ENCODE measurements at regions not wholly inside any gene's neighbourhood (a gene's known extent, or its start where the extent isn't known, plus 50 kb on each side); places are given as distances from the start of the nearest gene placed in this dataset.

- TF ChIP-seq CTCF (IDR thresholded peaks at IDR 0.05; ENCODE audit: unreplicated experiment), result no peak
- no peak overlapping the region for H3K4me3 Mint-ChIP-seq (ENCODE audit: unreplicated experiment)
- no peaks in the 10 kb centered on the region for H3K4me1 Mint-ChIP-seq (ENCODE audit: unreplicated experiment)
- H3K36me3 Mint-ChIP-seq (ENCODE audit: low read depth, unreplicated experiment), result no peaks in the 10 kb centered on the region
- H3K27ac Mint-ChIP-seq (ENCODE audit: unreplicated experiment), result no peak overlapping the region
- no peaks in the 10 kb centered on the region for H3K9me3 Mint-ChIP-seq (ENCODE audit: unreplicated experiment)
- no peaks in the 10 kb centered on the region for H3K27me3 Mint-ChIP-seq (ENCODE audit: unreplicated experiment)
- no peak for DNase-seq (ENCODE audit: low spot score)
Measured at GRCh38 chr7:35384761-35385700, 131.1 kb upstream of the TBX20 start.

GRCh38 chr7:35380739-35381224 is 126.9 kb upstream of the TBX20 start:
- Mint-ChIP-seq H3K9me3 (ENCODE audit: unreplicated experiment) (no peaks in the 10 kb centered on the region), H3K27ac (ENCODE audit: unreplicated experiment) (no peak overlapping the region), H3K4me3 (ENCODE audit: unreplicated experiment) (no peak overlapping the region), H3K4me1 (ENCODE audit: unreplicated experiment) (no peaks in the 10 kb centered on the region), H3K36me3 (ENCODE audit: low read depth, unreplicated experiment) (no peaks in the 10 kb centered on the region), H3K27me3 (ENCODE audit: unreplicated experiment) (no peaks in the 10 kb centered on the region)
- DNase-seq (ENCODE audit: low spot score), result no peak
- no peak for TF ChIP-seq CTCF (IDR thresholded peaks at IDR 0.05; ENCODE audit: unreplicated experiment)

- Mint-ChIP-seq H3K36me3 (ENCODE audit: low read depth, unreplicated experiment) (no peaks in the 10 kb centered on the region), H3K9me3 (ENCODE audit: unreplicated experiment) (no peaks in the 10 kb centered on the region), H3K27ac (ENCODE audit: unreplicated experiment) (no peak overlapping the region), H3K4me1 (ENCODE audit: unreplicated experiment) (no peaks in the 10 kb centered on the region), H3K27me3 (ENCODE audit: unreplicated experiment) (no peaks in the 10 kb centered on the region), H3K4me3 (ENCODE audit: unreplicated experiment) (no peak overlapping the region)
- no peak for TF ChIP-seq CTCF (IDR thresholded peaks at IDR 0.05; ENCODE audit: unreplicated experiment)
- no peak for DNase-seq (ENCODE audit: low spot score)
Measured at GRCh38 chr7:35379481-35379880, 125.6 kb upstream of the TBX20 start.

- Mint-ChIP-seq H3K4me1 (ENCODE audit: unreplicated experiment) (no peaks in the 10 kb centered on the region), H3K27me3 (ENCODE audit: unreplicated experiment) (no peaks in the 10 kb centered on the region), H3K27ac (ENCODE audit: unreplicated experiment) (no peak overlapping the region), H3K9me3 (ENCODE audit: unreplicated experiment) (no peaks in the 10 kb centered on the region), H3K36me3 (ENCODE audit: low read depth, unreplicated experiment) (no peaks in the 10 kb centered on the region), H3K4me3 (ENCODE audit: unreplicated experiment) (no peak overlapping the region)
- DNase-seq (ENCODE audit: low spot score), result no peak
- no peak for TF ChIP-seq CTCF (IDR thresholded peaks at IDR 0.05; ENCODE audit: unreplicated experiment)
Measured at GRCh38 chr7:35375516-35375915, 121.6 kb upstream of the TBX20 start.

- H3K27ac Mint-ChIP-seq (ENCODE audit: unreplicated experiment), result no peak overlapping the region
- H3K4me1 Mint-ChIP-seq (ENCODE audit: unreplicated experiment), result no peaks in the 10 kb centered on the region
- TF ChIP-seq CTCF (IDR thresholded peaks at IDR 0.05; ENCODE audit: unreplicated experiment), result no peak
- H3K9me3 Mint-ChIP-seq (ENCODE audit: unreplicated experiment), result no peaks in the 10 kb centered on the region
- H3K27me3 Mint-ChIP-seq (ENCODE audit: unreplicated experiment), result no peaks in the 10 kb centered on the region
- no peaks in the 10 kb centered on the region for H3K36me3 Mint-ChIP-seq (ENCODE audit: low read depth, unreplicated experiment)
- H3K4me3 Mint-ChIP-seq (ENCODE audit: unreplicated experiment), result no peak overlapping the region
- DNase-seq (ENCODE audit: low spot score), result no peak
Measured at GRCh38 chr7:35374858-35375257, 121.0 kb upstream of the TBX20 start.

Measured in endothelial cell (in vitro differentiated cells).